ENCODE measurements at regions not wholly inside any gene's neighbourhood (a gene's known extent, or its start where the extent isn't known, plus 50 kb on each side); places are given as distances from the start of the nearest gene placed in this dataset.
A peak's percentile ranks its signal among the peaks of the same experiment; 100 is the strongest.
"Not testable (repeated sequence)": the region's sequence is repeated elsewhere in the genome, so short reads cannot be mapped to it uniquely, and the experiment has no call there.

DNA sequence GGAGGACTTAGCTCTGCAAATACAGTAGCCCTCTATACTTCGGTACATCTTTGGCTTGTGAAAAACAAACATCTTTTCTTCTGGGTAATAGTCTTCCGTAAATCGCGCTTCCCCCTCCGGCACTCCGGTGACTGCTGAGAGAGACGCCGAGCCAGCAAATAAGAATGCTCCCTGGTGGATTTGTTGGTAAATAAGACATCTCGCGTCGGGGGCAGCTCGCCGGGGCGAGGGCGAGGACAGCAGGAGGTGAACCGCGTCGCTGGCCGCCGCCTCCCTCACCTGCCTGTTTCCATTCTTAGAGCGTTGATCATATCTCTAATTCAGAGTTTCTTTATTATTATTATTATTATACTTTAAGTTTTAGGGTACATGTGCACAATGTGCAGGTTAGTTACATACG, 117.6 kb downstream of the PMAIP1 start:
- intact Hi-C loops (cut with DNase I): no loop called here
- WGBS, 4 donors: 92 to 96% (median 94%) methylated on average over 21 to 22 of the region's 22 CpGs
- no peaks in the 10 kb centered on the region for H3K4me1 ChIP-seq
- peaks cover 0 to 3% (median 0%) of the 10 kb centered on the region in 9 donors for H3K27me3 ChIP-seq
- H3K27ac ChIP-seq: no peak overlapping the region
- ATAC-seq: no peak
- no peak overlapping the region for H3K4me3 ChIP-seq
- DNase-seq: no peak
- TF ChIP-seq POLR2A (IDR thresholded peaks at IDR 0.05): no peak
- H3K36me3 ChIP-seq: no peaks in the 10 kb centered on the region
- peaks cover 0 to 3% (median 0%) of the 10 kb centered on the region in 12 donors for H3K9me3 ChIP-seq

- peaks cover 0 to 11% (median 0%) of the 10 kb centered on the region in 12 donors for H3K9me3 ChIP-seq
- H3K27me3 ChIP-seq; DNase-seq; intact Hi-C loops (cut with DNase I); H3K36me3 ChIP-seq; H3K4me3 ChIP-seq; H3K4me1 ChIP-seq; ATAC-seq; H3K27ac ChIP-seq: not testable (repeated sequence)
Observed at GRCh38 chr18:60015826-60016225, 116.0 kb downstream of the PMAIP1 start.

- H3K36me3 ChIP-seq; H3K4me1 ChIP-seq; DNase-seq; ATAC-seq; H3K27ac ChIP-seq; H3K27me3 ChIP-seq; H3K4me3 ChIP-seq; intact Hi-C loops (cut with DNase I): not testable (repeated sequence)
- H3K9me3 ChIP-seq: peaks cover 0 to 11% (median 0%) of the 10 kb centered on the region in 12 donors
- 87 to 93% (median 91%) methylated on average over 9 of the region's 9 CpGs for WGBS, 4 donors
Observed at GRCh38 chr18:60013148-60013547, 113.4 kb downstream of the PMAIP1 start.

DNA sequence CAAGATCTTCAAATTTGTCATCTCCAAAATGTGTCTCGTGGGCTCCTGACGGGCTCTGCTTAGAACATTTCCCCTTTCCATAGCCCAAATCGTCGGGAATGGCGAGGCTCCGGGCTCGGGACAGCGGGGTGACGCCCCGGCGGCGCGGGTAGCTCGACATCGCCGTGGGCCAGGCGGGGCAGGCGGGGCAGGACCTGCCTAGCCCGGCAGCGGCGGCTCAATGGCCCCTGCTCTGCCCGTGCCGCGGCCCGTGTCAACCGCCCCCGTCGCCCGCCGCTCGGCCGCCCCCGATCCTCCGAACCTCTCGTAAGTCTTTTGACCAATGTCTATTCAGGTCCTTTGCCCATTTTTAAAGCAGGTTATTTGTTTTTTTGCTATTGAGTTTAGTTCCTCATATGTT, 111.2 kb downstream of the PMAIP1 start:
- intact Hi-C loops (cut with DNase I): no loop called here
- no peaks in the 10 kb centered on the region for H3K36me3 ChIP-seq
- H3K9me3 ChIP-seq: peaks cover 0 to 11% (median 0%) of the 10 kb centered on the region in 12 donors
- no peak overlapping the region for H3K4me3 ChIP-seq
- H3K27ac ChIP-seq: no peak overlapping the region
- no peaks in the 10 kb centered on the region for H3K4me1 ChIP-seq
- H3K27me3 ChIP-seq: peaks cover 0 to 3% (median 0%) of the 10 kb centered on the region in 9 donors
- ATAC-seq: no peak
- no peak for TF ChIP-seq POLR2A (IDR thresholded peaks at IDR 0.05)
- TF ChIP-seq, protein P1, sequence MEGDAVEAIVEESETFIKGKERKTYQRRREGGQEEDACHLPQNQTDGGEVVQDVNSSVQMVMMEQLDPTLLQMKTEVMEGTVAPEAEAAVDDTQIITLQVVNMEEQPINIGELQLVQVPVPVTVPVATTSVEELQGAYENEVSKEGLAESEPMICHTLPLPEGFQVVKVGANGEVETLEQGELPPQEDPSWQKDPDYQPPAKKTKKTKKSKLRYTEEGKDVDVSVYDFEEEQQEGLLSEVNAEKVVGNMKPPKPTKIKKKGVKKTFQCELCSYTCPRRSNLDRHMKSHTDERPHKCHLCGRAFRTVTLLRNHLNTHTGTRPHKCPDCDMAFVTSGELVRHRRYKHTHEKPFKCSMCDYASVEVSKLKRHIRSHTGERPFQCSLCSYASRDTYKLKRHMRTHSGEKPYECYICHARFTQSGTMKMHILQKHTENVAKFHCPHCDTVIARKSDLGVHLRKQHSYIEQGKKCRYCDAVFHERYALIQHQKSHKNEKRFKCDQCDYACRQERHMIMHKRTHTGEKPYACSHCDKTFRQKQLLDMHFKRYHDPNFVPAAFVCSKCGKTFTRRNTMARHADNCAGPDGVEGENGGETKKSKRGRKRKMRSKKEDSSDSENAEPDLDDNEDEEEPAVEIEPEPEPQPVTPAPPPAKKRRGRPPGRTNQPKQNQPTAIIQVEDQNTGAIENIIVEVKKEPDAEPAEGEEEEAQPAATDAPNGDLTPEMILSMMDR (IDR thresholded peaks at IDR 0.05): no peak
- 95 to 97% (median 96%) methylated on average over 35 of the region's 35 CpGs for WGBS, 4 donors
- DNase-seq: peak in 1 of 5 donors; percentile 60

DNA sequence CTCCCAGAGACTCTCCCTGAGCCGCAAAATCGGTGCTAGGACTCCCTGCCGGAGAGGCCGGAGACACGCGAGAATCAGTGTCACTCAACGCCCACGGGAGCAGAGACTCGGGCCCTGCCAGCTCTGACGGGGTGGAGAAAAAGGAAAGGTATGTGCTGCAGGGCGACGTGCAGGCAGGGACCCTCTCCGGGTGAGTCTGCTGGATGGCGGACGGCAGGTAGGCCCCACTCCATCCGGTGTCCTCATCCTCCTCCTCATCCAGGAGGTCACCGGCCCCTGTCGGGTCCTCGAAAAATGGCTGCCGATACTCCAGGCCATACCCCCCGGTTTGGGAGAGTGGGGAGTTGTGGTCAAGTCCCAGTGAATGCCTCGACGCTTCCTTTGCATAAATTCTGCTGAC, 110.7 kb downstream of the PMAIP1 start:
- Histone ChIP-seq H3K4me1 (no peaks in the 10 kb centered on the region), H3K4me3 (no peak overlapping the region), H3K27me3 (peaks cover 0 to 3% (median 0%) of the 10 kb centered on the region in 9 donors), H3K27ac (no peak overlapping the region), H3K36me3 (no peaks in the 10 kb centered on the region), H3K9me3 (peaks cover 0 to 14% (median 0%) of the 10 kb centered on the region in 12 donors)
- TF ChIP-seq, protein P1 (IDR thresholded peaks at IDR 0.05): no peak
- no peak for TF ChIP-seq POLR2A (IDR thresholded peaks at IDR 0.05)
- intact Hi-C loops (cut with DNase I): no loop called here
- DNase-seq: no peak
- no peak for ATAC-seq
- 94 to 96% (median 94%) methylated on average over 19 to 23 of the region's 23 CpGs for WGBS, 4 donors

DNA sequence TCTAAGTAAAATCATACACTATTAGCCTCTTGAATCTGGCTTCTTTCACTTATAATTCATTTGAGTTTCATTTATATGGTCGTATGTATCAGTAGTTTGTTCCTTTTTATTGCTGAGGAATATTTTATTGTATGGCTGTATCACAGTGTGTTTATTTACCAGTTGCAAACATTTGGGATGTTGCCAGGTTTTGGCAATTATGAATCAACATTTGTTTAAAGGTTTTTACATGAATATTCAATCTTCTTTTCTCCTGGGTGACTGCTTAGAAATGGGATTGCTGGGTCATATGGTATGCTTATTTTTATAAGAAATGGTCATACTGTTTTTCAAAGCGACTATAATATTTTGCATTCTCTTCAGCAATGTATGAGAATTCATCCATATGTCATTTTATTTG, 107.9 kb downstream of the PMAIP1 start:
- H3K27me3 ChIP-seq: peaks cover 0 to 3% (median 0%) of the 10 kb centered on the region in 9 donors
- intact Hi-C loops (cut with DNase I): no loop called here
- WGBS, 4 donors: 58 to 70% (median 66%) methylated on average over 2 of the region's 2 CpGs
- no peak for DNase-seq
- H3K9me3 ChIP-seq: peaks cover 0 to 14% (median 0%) of the 10 kb centered on the region in 12 donors
- no peak for TF ChIP-seq POLR2A (IDR thresholded peaks at IDR 0.05)
- TF ChIP-seq, protein P1 (IDR thresholded peaks at IDR 0.05): no peak
- no peaks in the 10 kb centered on the region for H3K4me1 ChIP-seq
- H3K4me3 ChIP-seq: no peak overlapping the region
- no peak for ATAC-seq
- no peaks in the 10 kb centered on the region for H3K36me3 ChIP-seq
- no peak overlapping the region for H3K27ac ChIP-seq

All from heart left ventricle (tissue), 16 donors.